ENCODE measurements at regions not wholly inside any gene's neighbourhood (a gene's known extent, or its start where the extent isn't known, plus 50 kb on each side); places are given as distances from the start of the nearest gene placed in this dataset.

DNA sequence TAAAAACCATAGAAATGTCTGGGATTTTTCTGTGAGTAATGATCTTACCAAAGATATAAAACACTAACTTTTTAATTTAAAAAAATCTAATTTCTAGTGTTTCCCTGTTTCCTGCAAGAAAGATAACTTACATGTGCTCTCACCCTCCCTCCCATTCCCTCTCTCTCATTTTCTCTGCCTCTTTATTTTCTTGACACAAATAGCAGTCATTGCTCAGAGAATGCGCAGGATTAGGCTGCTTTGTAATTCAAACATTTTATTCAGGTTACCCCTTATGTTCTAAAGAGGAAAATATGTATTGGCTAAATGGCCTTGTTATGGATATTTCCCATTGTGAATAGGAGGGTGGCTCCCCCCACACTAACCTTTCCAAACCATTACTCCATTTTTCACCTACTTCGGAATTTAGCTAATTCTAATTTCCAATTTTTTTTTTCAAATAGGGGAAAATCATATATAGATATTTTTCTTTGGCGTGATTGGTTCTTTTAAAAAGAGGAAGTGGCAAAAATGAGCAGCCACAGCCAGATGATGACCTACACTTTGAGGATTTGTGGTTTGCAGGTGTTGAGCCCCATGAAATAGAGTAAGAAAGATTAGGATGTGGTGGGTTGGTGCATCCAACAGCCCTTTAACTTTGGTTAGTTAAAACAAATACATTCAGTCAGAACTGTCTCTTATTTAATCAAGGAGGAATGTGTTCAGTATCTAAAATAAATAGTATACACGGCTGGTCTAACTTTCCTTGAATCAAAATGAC lies 554.4 kb downstream of the IGSF11 start:
- TF ChIP-seq, protein P1, sequence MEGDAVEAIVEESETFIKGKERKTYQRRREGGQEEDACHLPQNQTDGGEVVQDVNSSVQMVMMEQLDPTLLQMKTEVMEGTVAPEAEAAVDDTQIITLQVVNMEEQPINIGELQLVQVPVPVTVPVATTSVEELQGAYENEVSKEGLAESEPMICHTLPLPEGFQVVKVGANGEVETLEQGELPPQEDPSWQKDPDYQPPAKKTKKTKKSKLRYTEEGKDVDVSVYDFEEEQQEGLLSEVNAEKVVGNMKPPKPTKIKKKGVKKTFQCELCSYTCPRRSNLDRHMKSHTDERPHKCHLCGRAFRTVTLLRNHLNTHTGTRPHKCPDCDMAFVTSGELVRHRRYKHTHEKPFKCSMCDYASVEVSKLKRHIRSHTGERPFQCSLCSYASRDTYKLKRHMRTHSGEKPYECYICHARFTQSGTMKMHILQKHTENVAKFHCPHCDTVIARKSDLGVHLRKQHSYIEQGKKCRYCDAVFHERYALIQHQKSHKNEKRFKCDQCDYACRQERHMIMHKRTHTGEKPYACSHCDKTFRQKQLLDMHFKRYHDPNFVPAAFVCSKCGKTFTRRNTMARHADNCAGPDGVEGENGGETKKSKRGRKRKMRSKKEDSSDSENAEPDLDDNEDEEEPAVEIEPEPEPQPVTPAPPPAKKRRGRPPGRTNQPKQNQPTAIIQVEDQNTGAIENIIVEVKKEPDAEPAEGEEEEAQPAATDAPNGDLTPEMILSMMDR (IDR thresholded peaks at IDR 0.05): no peak
- no peak for TF ChIP-seq POLR2A (IDR thresholded peaks at IDR 0.05)
- TF ChIP-seq POLR2AphosphoS5 (IDR thresholded peaks at IDR 0.05): no peak
- TF ChIP-seq EP300 (IDR thresholded peaks at IDR 0.05): no peak
- 58 to 61% methylated on average over 4 of the region's 4 CpGs for WGBS, 2 donors (ENCODE audit: low coverage in 1 of 2)
- ATAC-seq: no peak
- Histone ChIP-seq H3K9me3 (no peaks in the 10 kb centered on the region), H3K27me3 (no peaks in the 10 kb centered on the region), H3K4me3 (no peak overlapping the region), H3K36me3 (no peaks in the 10 kb centered on the region), H3K4me1 (no peaks in the 10 kb centered on the region), H3K27ac (no peak overlapping the region)

DNA sequence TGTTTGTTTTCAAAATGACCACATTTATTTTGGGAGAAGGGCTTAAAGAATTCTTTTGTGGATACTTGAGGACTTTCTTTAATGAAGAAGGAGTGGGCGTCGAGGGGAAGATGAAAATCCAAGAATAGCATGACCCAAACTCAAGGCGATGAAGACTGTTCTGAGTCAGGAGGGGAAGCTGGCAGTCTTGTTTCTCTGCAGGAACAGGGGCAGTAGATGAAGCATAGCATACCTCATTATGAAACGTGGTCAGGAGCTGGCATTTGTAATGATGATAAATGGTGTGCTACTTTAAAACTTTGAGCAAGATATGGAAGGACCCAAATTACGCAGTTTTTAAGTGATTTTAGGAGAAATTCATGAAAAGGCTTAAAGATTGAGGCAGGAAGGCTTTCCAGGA lies 549.0 kb downstream of the IGSF11 start:
- no peak overlapping the region for H3K4me3 ChIP-seq
- H3K4me1 ChIP-seq: no peaks in the 10 kb centered on the region
- TF ChIP-seq, protein P1 (IDR thresholded peaks at IDR 0.05): no peak
- TF ChIP-seq POLR2A (IDR thresholded peaks at IDR 0.05) (no peak), EP300 (IDR thresholded peaks at IDR 0.05) (no peak)
- no peak for ATAC-seq
- no peaks in the 10 kb centered on the region for H3K9me3 ChIP-seq
- WGBS, 2 donors (ENCODE audit: low coverage in 1 of 2): 69 to 72% methylated on average over 5 of the region's 5 CpGs
- H3K27me3 ChIP-seq: no peaks in the 10 kb centered on the region
- no peaks in the 10 kb centered on the region for H3K36me3 ChIP-seq
- H3K27ac ChIP-seq: no peak overlapping the region

DNA sequence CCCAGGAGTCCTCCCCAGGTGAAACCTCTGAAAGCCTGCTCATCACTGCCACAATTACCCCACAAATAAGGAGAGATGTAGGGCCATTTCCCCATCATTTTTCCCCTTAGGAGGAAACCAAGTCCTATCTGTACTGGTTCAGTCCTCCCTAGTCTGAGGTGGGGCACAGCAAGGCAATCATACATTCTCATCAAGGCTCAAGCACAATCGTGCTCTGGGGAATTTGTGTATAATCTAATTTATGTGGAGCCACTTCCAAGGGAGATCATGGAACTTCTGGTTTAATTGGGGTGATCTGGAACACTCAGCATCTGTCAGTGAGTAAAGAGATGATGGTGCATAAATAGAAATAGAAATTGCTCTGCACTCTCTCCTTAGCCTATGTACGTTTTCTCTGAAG lies 546.9 kb downstream of the IGSF11 start:
- no peak overlapping the region for H3K4me3 ChIP-seq
- no peaks in the 10 kb centered on the region for H3K9me3 ChIP-seq
- no peaks in the 10 kb centered on the region for H3K4me1 ChIP-seq
- no peak for ATAC-seq
- no peaks in the 10 kb centered on the region for H3K36me3 ChIP-seq
- no peak overlapping the region for H3K27ac ChIP-seq
- H3K27me3 ChIP-seq: no peaks in the 10 kb centered on the region
- TF ChIP-seq POLR2A (IDR thresholded peaks at IDR 0.05) (no peak), POLR2AphosphoS5 (IDR thresholded peaks at IDR 0.05) (no peak), EP300 (IDR thresholded peaks at IDR 0.05) (no peak)
- TF ChIP-seq, protein P1 (IDR thresholded peaks at IDR 0.05): no peak
- WGBS, 2 donors (ENCODE audit: low coverage in 1 of 2): 72 to 75% methylated on average over 2 of the region's 2 CpGs

DNA sequence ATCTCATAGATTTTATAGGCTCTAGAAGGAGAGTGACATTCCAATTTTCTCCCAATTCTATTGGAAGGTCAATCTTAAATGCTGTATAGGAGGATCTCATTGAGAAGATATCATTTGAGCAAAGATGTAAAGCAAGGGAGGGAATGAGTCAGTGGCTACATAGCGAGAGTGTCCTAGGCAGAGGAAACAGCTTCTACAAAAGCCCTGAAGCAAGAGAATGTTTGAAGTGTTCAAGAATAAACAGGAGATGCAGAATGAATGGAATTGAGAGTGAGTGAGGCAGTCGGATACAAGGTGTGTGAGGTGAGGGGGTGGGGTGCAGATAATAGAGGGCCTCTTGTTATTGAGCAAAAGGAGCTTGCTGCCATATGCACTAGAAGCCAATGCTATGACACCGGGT lies 545.9 kb downstream of the IGSF11 start:
- Histone ChIP-seq H3K9me3 (no peaks in the 10 kb centered on the region), H3K4me1 (no peaks in the 10 kb centered on the region), H3K27me3 (no peaks in the 10 kb centered on the region), H3K4me3 (no peak overlapping the region), H3K36me3 (no peaks in the 10 kb centered on the region), H3K27ac (no peak overlapping the region)
- ATAC-seq: no peak
- 60 to 63% methylated on average over 2 of the region's 3 CpGs for WGBS, 2 donors (ENCODE audit: low coverage in 1 of 2)
- TF ChIP-seq POLR2A (IDR thresholded peaks at IDR 0.05) (no peak), EP300 (IDR thresholded peaks at IDR 0.05) (no peak), POLR2AphosphoS5 (IDR thresholded peaks at IDR 0.05) (no peak)
- TF ChIP-seq, protein P1 (IDR thresholded peaks at IDR 0.05): no peak

DNA sequence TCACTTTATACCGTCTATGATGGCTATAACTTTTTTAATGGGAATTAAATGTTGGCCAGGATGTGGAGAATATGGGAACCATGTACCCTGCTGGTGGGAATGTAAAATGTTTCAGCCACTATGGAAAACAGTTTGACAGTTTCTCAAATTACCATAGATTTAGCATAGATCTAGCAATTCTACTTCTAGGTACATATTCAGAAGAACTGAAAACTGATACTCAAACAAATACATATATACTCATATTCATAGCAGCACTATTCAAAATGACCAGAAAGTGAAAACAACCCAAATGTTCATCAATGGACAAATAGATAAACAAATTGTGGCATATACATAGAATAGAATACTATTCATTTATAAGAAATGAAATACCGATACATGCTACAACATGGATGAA lies 539.4 kb downstream of the IGSF11 start:
- TF ChIP-seq EP300 (IDR thresholded peaks at IDR 0.05) (no peak), POLR2A (IDR thresholded peaks at IDR 0.05) (no peak), POLR2AphosphoS5 (IDR thresholded peaks at IDR 0.05) (no peak)
- TF ChIP-seq, protein P1 (IDR thresholded peaks at IDR 0.05): no peak
- H3K27ac ChIP-seq: no peak overlapping the region
- H3K4me1 ChIP-seq: peaks cover 0 to 2% (median 0%) of the 10 kb centered on the region in 3 donors
- no peak for ATAC-seq
- H3K27me3 ChIP-seq: no peaks in the 10 kb centered on the region
- WGBS, 2 donors (ENCODE audit: low coverage in 1 of 2): 69 to 100% methylated on average over 2 of the region's 2 CpGs
- no peaks in the 10 kb centered on the region for H3K9me3 ChIP-seq
- H3K4me3 ChIP-seq: no peak overlapping the region
- no peaks in the 10 kb centered on the region for H3K36me3 ChIP-seq
